ENCODE measurements at regions not wholly inside any gene's neighbourhood (a gene's known extent, or its start where the extent isn't known, plus 50 kb on each side); places are given as distances from the start of the nearest gene placed in this dataset.
A peak's percentile ranks its signal among the peaks of the same experiment; 100 is the strongest.
"Not testable (repeated sequence)": the region's sequence is repeated elsewhere in the genome, so short reads cannot be mapped to it uniquely, and the experiment has no call there.

DNA sequence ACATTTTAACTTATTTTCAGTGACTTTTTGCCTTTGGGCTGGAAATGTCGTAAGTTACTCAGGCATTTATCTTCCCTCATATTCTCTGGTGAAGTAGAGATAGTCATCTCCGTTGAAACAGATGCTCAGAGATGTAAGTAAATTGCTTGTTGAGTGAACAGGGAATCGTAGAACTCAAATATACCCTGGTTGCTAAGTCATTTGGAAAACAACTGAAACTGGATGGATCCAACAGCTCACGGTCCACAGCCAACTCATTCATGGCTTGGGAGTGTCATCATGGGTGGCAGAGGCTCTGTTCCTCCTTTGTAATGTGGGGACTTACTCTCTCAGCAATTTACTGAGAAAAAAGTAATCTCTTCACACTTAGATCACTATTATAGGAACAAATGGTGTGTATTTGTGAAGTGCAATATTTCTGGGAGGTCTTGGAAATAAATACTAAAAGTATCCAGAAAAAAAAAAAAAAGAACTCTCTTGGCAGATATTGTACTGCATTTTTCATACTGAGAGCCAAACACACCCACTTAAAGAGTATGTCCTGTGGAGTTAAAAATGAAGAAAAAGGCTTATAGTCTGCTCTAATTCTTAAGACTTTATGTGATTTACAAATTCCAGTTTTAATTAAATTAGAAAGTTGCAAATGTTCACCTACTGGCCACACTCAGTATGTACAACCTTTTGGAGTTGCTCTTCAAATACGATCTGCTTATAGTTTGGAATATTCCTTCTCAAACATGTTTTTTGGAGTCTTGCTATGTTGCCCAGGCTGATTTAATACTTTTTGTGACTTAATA lies 107.4 kb downstream of the LEPR start:
- DNase-seq = no peak

DNA sequence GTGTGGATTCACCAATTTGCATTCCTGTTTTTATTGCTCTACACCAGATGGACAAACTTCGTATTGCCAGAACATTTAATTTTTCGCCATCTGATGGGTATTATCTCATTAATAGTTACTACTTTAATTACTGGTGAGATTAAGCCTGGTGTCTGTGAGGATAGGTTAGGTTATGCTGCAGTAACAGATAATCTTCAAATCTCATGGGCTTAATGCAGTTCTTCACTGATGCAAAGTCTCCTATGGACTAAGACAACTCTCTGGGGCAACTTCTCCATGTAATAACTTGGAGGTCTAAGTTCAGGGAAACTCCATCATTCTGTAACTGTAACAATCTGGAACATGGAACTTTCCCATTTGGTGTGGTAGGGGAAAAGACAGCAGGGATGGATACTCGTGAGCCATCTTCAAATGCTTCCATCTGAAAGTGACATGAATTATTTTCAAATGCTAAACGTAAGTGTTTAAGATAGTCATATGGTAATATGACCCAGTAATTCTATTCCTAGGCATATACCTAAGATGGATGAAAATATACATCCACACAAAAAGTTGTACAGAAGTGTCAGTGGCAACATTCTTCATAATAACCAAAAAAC lies 111.6 kb downstream of the LEPR start:
- no peak for DNase-seq

DNA sequence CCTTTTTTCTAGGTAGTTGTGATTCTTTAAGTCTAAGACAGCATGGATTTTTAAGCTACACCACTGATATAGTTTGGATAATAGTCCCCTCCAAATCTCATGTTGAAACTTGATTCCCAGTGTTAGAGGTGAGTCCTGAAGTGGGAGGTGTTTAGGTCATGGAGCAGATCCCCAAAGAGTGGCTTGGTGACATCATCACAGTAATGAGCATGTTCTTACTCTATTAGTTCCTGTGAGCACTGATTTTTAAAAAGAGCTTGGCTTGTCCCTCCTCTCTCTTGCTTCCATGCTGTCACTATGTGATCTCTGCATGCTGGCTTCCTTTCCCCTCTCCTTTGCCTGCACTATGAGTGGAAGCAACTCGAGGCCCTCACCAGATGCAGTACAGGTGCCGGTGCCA lies 115.5 kb downstream of the LEPR start:
- DNase-seq = no peak

DNA sequence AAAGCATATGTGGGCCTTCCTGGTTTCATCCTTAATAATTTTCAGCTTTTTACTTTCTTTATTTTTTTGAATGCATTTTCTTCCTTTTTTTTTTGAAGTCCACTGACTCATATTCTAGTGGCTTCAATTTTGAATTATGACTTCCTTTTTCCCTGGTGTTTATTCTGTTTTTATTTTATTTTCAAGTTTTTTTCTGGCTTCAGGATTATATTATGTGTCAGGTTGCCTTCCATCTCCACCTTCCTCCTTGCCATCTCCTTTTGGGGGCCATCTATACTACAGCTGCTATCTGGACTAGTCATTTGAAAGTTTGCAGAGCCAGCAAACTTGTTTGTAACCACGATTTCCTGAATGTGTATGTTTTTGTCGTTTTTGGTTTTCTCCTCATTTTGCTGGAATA lies 117.6 kb downstream of the LEPR start:
- no peak for DNase-seq

DNA sequence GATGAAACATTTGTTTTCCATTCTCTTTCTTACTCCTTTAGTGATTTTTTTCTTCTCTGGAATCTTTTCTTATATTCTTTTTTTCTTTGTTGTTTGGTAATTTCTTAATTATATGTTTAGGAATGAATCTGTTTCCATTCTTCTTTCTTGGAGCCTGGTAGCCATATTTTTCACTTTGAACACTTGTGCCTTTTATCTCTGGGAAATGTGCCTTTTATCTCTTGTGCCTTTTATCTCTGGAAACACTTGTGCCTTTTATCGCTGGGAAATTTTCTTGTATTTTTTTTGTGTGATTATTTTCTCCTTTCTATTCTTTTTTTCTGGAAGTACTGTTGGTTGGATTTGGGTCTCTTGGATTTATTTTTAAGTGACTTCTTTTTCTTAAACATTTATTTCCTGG lies 118.2 kb downstream of the LEPR start:
- no peak for DNase-seq

DNA sequence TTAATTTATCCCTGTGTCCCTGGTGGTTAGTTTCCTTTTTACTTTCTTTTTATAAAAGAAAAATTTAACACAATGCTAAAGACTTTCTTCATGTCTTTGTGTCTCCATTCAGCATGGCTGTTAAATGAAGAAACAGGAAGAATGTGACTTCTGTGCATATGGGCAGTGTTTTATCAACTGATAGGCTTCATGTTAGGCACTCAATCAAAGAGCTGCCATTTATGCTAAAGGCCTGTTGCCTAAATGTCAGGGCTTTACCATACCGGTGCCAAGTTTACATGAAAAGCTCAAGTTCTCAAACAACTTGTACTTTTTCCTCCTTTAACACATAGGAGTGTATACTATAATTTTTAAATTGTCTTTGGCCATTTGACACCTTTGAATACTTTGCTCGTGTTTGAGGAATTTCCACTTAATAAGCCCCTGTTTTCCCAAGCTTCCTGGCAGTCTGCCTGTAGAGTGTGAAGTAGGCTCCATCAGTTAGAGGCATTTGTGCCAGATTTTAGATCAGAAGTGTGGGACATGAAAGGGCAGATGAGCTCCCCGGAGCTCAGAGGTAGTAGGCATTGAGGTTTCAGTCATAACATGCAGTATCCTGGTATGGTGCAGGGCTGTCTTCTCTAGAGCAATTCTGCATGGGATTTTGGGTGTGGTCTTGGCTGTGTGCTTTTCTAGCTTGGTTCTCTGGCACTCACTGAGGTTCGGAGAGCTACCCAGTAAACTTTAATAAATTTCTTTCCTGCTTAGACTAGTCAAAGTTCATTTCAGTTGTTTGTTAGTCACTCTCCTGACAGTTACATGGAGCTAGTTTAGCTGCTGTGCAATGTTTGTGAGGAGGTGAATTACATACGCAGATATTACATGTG lies 119.0 kb downstream of the LEPR start:
- no peak for DNase-seq

DNA sequence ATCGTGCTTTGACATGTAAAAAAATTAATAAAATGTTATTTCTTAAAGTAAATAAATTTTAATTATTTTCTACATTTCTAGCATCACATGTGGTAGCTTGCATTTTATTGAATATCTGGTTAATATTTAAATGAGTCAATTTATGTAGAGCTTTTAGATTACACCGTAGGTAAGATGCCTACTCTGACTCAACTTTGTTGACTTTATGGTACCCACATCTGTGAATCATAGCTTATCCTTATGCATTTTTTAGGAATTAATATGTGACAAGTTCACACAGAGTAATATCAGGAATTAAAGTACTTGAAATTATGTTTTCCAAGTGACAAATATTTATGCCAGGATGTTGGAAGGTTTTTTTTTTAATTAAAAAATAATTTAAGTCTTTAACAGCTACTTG lies 120.7 kb downstream of the LEPR start:
- DNase-seq = no peak

DNA sequence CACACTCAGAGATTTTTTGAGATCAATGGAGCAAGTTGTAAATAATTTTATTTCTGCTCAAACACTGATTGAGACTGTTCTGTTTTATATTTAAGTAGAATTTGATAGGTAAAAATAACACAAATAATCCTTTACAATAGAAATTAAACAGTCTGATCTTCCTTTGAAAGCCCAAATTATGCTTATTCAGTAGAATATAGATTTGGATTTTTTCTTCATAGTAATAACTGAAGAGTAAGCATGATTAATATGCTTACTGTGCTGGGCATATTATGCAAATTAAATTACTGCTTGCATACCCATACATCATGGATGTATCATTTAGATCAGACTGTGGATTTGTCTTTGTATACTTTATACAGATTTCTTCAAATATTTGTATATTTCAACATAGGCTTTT lies 121.4 kb downstream of the LEPR start:
- DNase-seq = no peak

DNA sequence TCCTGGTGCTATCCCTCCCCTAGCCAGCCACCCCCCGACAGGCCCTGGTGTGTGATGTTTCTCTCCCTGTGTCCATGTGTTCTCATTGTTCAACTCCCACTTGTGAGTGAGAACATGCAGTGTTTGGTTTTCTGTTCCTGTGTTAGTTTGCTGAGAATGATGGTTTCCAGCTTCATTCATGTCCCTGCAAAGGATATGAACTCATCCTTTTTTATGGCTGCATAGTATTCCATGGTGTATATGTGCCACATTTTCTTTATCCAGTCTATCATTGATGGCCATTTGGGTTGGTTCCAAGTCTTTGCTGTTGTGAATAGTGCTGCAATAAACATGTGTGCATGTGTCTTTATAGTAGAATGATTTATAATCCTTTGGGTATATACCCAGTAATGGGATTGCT lies 122.1 kb downstream of the LEPR start:
- DNase-seq = not testable (repeated sequence)

DNA sequence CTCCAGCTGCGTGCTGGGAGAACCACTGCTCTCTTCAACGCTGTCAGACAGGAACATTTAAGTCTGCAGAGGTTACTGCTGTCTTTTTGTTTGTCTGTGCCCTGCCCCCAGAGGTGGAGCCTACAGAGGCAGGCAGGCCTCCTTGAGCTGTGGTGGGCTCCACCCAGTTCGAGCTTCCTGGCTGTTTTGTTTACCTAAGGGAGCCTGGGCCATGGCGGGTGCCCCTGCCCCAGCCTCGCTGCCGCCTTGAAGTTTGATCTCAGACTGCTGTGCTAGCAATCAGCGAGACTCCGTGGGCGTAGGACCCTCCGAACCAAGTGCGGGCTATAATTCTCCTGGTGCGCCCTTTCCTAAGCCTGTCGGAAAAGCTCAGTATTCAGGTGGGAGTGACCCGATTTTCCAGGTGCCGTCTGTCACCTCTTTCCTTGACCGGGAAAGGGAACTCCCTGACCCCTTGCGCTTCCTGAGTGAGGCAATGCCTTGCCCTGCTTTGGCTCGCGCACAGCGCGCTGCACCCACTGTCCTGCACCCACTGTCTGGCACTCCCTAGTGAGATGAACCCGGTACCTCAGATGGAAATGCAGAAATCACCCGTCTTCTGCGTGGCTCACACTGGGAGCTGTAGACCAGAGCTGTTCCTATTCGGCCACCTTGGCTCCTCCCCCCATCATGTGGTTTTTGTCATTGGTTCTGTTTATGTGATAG lies 130.0 kb downstream of the LEPR start:
- DNase-seq = not testable (repeated sequence)

DNA sequence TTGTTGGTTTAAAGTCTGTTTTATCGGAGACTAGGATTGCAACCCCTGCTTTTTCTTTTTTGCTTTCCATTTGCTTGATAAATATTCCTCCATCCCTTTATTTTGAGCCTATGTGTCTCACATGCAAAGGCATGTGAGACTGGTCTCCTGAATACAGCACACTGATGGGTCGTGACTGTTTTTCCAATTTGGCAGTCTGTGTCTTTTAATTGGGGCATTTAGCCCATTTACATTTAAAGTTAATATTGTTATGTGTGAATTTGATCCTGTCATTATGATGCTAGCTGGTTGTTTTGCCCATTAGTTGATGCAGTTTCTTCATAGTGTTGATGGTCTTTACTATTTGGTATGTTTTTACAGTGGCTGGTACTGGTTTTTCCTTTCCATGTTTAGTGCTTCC lies 132.0 kb downstream of the LEPR start:
- DNase-seq = not testable (repeated sequence)

DNA sequence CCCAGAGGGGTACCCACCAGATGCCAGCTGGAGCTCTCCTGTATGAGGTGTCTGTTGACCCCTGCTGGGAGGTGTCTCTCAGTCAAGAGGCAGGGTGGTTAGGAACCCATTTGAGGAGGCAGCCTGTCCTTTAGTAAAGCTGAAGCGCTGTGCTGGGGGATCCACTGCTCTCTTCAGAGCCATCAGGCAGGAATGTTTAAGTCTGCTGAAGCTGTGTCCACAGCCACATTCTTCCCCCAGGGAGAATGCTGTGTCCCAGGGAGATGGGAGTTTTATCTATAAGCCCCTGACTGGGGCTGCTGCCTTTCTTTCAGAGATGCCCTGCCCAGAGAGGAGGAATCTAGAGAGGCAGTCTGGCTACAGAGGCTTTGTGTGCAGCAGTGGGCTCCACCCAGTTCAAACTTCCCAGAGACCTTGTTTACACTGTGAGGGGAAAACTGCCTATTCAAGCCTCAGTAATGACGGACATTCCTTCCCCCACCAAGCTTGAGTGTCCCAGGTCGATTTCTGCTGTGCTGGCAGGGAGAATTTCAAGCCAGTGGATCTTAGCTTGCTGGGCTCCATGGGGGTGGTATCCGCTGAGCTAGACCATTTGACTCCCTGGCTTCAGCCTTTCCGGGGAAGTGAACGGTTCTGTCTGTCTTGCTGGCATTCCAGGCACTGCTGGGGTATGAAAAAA lies 133.8 kb downstream of the LEPR start:
- DNase-seq = not testable (repeated sequence)

DNA sequence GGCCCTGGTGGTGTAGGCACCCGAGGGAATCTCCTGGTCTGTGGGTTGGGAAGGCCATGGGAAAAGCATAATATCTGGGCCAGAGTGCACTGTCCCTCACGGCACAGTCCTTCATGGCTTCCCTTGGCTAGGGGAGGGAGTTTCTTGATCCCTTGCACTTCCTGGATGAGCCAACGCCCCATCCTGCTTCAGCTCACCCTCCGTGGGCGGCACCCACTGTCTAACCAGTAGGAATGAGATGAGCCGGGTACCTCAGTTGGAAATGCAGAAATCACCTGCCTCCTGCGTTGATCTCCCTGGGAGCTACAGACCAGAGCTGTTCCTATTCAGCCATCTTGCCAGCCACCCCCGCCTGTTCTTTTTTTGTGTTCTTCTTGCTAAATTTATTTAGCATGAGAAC lies 134.4 kb downstream of the LEPR start:
- no peak for DNase-seq

DNA sequence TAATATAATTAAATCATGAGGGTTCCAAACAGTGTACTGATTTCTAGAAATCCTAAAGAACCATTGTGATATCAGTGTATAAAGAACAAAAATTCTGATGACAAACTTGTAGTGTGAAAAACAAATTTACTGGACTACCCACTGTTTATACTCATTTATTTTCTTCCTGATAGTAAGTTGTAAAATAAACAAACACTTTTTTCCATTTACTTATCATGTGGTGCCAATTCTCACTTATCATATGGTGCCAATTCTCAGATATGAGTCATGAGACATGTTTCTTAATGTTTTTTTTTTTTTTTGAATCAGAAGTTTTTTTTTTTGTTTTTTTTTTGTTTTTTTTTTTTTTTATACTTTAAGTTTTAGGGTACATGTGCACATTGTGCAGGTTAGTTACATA lies 137.7 kb downstream of the LEPR start:
- DNase-seq = peak in 1 of 5 experiments; percentile 10

DNA sequence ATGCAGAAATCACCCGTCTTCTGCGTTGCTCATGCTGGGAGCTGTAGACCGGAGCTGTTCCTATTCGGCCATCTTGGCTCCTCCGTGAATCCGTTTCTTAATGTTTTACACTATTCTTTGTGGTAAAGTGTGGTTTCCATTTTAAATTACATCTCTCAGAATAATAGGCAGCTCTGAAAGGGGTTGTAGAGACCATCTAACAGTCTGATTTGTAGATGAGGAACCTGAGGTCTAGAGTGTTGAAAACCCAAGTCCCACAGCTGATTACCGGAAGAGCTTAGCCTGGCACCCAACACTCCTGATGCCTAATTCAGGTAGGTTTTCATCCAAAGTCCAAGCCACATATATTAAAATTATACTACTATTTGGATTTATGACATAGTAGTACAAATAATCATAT lies 144.0 kb downstream of the LEPR start:
- no peak for DNase-seq

DNA sequence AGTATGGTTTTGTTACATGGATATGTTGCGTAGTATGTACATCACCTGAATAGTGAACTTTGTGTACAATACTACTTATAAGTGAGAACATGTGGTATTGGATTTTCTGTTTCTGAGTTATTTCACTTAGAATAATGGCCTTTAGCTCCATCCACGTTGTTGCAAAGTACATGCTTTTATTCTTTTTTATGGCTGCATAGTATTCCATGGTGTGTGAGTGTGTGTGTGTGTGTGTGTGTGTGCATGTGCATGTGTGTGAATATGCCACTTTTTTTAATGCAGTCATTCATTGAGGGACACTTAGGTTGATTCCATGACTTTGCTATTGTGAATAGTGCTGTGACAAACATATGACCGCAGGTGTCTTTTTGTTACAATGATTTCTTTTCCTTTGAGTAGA lies 147.8 kb downstream of the LEPR start:
- DNase-seq = no peak

DNA sequence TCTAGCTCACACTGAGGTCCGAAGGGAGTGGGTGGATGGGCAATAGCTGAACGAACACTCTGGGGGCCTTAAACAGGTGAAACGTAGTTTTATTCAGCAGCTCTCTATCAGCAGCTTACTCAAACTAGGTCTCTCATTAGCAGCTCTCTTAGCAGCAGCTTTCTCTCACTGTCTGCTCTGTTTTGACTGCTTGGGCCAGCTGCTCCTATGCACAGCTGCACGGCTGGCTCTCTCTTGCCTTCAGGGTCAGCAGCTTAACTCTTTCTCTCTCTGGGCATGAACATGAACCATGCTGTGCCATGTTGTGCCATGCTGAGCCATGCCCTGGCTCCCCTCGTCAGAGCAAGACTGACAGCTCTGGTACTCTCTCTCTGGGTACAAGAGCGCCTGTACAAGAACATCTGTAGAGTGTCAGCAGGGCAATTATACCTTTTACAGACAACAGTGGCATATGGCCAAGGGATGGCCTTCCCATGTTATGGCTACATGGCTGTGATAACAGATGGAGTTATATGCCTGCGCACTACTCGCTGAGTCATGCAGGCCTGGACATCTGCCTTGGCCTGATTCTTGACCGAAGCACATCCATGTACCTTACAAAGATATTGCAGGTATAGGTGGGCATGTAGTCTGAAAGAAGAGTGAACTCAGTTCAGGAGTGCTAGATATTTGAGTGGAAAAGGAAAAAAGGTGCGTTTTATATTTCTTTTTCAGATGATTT lies 152.4 kb downstream of the LEPR start:
- DNase-seq = no peak

DNA sequence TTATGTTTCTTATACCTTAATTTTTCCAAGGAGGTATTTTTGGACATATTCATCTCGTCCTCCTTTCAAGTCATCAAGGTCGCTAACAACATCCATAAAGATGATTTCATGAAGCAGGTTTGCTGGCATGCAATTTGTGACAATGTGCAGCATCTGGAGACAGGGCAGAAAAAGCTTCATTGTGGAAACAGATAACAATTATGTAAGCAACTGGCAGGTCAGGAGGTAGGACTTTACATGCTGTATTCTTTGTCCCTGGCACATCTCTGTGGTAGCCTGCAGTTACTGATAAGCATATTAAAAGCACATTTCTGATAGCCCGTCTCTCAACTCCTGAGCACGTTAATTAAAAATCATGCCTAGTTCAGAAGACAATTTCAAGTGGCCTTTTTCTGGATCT lies 156.8 kb downstream of the LEPR start:
- no peak for DNase-seq

DNA sequence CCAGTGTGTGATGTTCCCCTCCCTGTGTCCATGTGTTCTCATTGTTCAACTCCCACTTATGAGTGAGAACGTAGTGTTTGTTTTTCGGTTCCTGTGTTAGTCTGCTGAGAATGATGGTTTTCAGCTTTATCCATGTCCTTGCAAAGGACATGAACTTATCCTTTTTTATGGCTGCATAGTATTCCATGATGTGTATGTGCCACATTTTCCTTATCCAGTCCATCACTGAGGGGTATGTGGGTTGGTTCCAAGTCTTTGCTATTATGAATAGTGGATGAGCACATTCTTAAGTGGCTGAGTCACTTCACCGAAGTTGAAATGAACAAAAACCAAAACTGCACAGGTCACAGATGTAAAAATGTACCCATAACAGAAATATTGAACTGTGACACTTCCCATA lies 157.5 kb downstream of the LEPR start:
- DNase-seq = not testable (repeated sequence)

DNA sequence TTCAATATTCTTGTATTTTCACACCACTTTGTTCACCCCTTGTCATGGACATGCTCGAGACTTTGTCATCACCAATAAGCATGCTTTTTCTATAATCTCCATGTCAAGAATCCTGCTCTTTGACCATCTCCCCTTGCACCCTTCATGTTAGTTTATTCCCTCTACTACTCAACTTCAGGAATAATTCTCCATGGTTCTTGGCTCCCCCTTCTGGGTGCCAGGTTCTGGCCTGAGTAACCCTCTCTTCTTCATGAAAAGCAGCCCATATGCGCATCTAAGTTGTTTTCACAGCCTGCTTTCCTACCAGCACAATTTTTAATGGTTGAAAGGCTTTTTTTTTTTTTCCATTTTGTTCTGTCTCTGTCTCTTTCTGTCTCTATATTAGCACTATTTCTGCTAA lies 160.7 kb downstream of the LEPR start:
- no peak for DNase-seq

DNA sequence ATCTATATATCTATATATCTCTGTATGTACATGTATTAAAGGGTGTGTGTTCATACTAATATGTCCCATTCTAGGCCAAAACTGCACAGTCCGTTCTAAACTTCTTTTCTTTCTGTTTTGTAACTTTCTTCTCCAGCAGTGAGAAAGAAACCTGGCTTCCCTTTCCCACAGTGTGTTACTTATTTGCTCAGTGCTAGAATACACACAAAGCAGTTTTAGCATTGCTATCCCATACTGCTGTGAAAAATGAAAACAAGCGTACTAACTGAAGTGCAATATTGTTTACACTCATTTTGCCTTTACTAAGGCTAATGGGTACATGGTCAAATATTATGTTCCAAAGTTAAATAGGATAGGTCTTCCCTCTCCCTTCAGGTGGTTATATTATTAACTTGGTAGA lies 163.9 kb downstream of the LEPR start:
- no peak for DNase-seq

DNA sequence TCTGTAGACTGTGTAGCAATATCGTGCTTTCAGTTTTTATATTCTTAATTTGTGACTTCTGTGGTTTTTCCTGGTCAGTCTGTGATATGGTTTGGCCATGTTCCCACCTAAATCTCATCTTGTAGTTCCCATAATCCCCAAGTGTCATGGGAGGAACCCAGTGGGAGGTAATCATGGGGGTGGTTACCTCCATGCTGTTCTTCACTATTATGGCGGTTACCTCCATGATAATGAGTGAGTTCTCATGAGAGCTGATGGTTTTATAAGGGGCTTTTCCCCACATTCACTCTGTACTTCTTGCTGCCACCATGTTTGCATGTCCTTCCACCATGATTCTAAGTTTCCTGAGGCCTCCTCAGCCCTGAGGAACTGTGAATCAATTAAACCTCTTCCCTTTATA lies 169.8 kb downstream of the LEPR start:
- DNase-seq = no peak
